ENCODE measurements at regions not wholly inside any gene's neighbourhood (a gene's known extent, or its start where the extent isn't known, plus 50 kb on each side); places are given as distances from the start of the nearest gene placed in this dataset.

GRCh38 chr20:20869161-20869775 lies 156.8 kb upstream of the RALGAPA2 start:
- no peak overlapping the region for H3K4me3 ChIP-seq
- H3K27me3 ChIP-seq (replicated peaks): no peaks in the 10 kb centered on the region; the same call in 1 of the 2 replicates
- no peak overlapping the region for H3K27ac ChIP-seq
- H3K4me1 ChIP-seq (replicated peaks): no peaks in the 10 kb centered on the region
- DNase-seq (ENCODE audit: low read depth in 1 of 2, low spot score in 2 of 2): no peak
- no peaks in the 10 kb centered on the region for H3K9me3 ChIP-seq (replicated peaks)
- no peaks in the 10 kb centered on the region for H3K36me3 ChIP-seq

- DNase-seq (ENCODE audit: low read depth in 1 of 2, low spot score in 2 of 2): no peak
- Histone ChIP-seq H3K4me3 (no peak overlapping the region), H3K27me3 (replicated peaks) (no peaks in the 10 kb centered on the region), H3K9me3 (replicated peaks) (no peaks in the 10 kb centered on the region), H3K36me3 (no peaks in the 10 kb centered on the region), H3K4me1 (replicated peaks) (no peaks in the 10 kb centered on the region), H3K27ac (no peak overlapping the region)
Observed at GRCh38 chr20:20864351-20865096, 152.1 kb upstream of the RALGAPA2 start.

- Histone ChIP-seq H3K36me3 (no peaks in the 10 kb centered on the region), H3K27ac (no peak overlapping the region), H3K9me3 (replicated peaks) (no peaks in the 10 kb centered on the region), H3K4me3 (no peak overlapping the region), H3K27me3 (replicated peaks) (no peaks in the 10 kb centered on the region), H3K4me1 (replicated peaks) (no peaks in the 10 kb centered on the region)
- peak; percentile 59 to 88 for DNase-seq (ENCODE audit: low read depth in 1 of 2, low spot score in 2 of 2)
Observed at GRCh38 chr20:20860078-20860806, 147.8 kb upstream of the RALGAPA2 start.

- H3K4me3 ChIP-seq: no peak overlapping the region
- H3K9me3 ChIP-seq (replicated peaks): no peaks in the 10 kb centered on the region
- no peak for DNase-seq (ENCODE audit: low read depth in 1 of 2, low spot score in 2 of 2)
- H3K36me3 ChIP-seq: no peaks in the 10 kb centered on the region
- H3K4me1 ChIP-seq (replicated peaks): no peaks in the 10 kb centered on the region
- H3K27ac ChIP-seq: no peak overlapping the region
- H3K27me3 ChIP-seq (replicated peaks): no peaks in the 10 kb centered on the region
Observed at GRCh38 chr20:20859510-20859909, 147.1 kb upstream of the RALGAPA2 start.

- Histone ChIP-seq H3K27me3 (replicated peaks) (no peaks in the 10 kb centered on the region), H3K27ac (no peak overlapping the region), H3K9me3 (replicated peaks) (no peaks in the 10 kb centered on the region), H3K4me1 (replicated peaks) (no peaks in the 10 kb centered on the region), H3K4me3 (no peak overlapping the region), H3K36me3 (no peaks in the 10 kb centered on the region)
- no peak for DNase-seq (ENCODE audit: low read depth in 1 of 2, low spot score in 2 of 2)
Observed at GRCh38 chr20:20856956-20857355, 144.5 kb upstream of the RALGAPA2 start.

GRCh38 chr20:20856306-20856705 lies 143.9 kb upstream of the RALGAPA2 start:
- no peak for DNase-seq (ENCODE audit: low read depth in 1 of 2, low spot score in 2 of 2)
- Histone ChIP-seq H3K9me3 (replicated peaks) (no peaks in the 10 kb centered on the region), H3K27ac (no peak overlapping the region), H3K4me1 (replicated peaks) (no peaks in the 10 kb centered on the region), H3K27me3 (replicated peaks) (no peaks in the 10 kb centered on the region), H3K4me3 (no peak overlapping the region), H3K36me3 (no peaks in the 10 kb centered on the region)

- Histone ChIP-seq H3K4me1 (replicated peaks) (no peaks in the 10 kb centered on the region), H3K27me3 (replicated peaks) (no peaks in the 10 kb centered on the region), H3K4me3 (no peak overlapping the region), H3K9me3 (replicated peaks) (no peaks in the 10 kb centered on the region), H3K36me3 (no peaks in the 10 kb centered on the region), H3K27ac (no peak overlapping the region)
- DNase-seq (ENCODE audit: low read depth in 1 of 2, low spot score in 2 of 2): no peak
Observed at GRCh38 chr20:20851385-20851784, 138.9 kb upstream of the RALGAPA2 start.

GRCh38 chr20:20850407-20850806 lies 138.0 kb upstream of the RALGAPA2 start:
- Histone ChIP-seq H3K4me1 (replicated peaks) (no peaks in the 10 kb centered on the region), H3K9me3 (replicated peaks) (no peaks in the 10 kb centered on the region), H3K36me3 (no peaks in the 10 kb centered on the region), H3K4me3 (no peak overlapping the region), H3K27ac (no peak overlapping the region), H3K27me3 (replicated peaks) (no peaks in the 10 kb centered on the region)
- DNase-seq (ENCODE audit: low read depth in 1 of 2, low spot score in 2 of 2): no peak

GRCh38 chr20:20849161-20849560 lies 136.7 kb upstream of the RALGAPA2 start:
- Histone ChIP-seq H3K4me1 (replicated peaks) (no peaks in the 10 kb centered on the region), H3K9me3 (replicated peaks) (no peaks in the 10 kb centered on the region), H3K4me3 (no peak overlapping the region), H3K27ac (no peak overlapping the region), H3K36me3 (no peaks in the 10 kb centered on the region), H3K27me3 (replicated peaks) (no peaks in the 10 kb centered on the region)
- DNase-seq (ENCODE audit: low read depth in 1 of 2, low spot score in 2 of 2): no peak

- no peak for DNase-seq (ENCODE audit: low read depth in 1 of 2, low spot score in 2 of 2)
Observed at GRCh38 chr20:20847814-20848213, 135.4 kb upstream of the RALGAPA2 start.

GRCh38 chr20:20843982-20844381 lies 131.5 kb upstream of the RALGAPA2 start:
- Histone ChIP-seq H3K4me1 (replicated peaks) (no peaks in the 10 kb centered on the region), H3K4me3 (no peak overlapping the region), H3K36me3 (no peaks in the 10 kb centered on the region), H3K9me3 (replicated peaks) (no peaks in the 10 kb centered on the region), H3K27me3 (replicated peaks) (no peaks in the 10 kb centered on the region), H3K27ac (no peak overlapping the region)
- DNase-seq (ENCODE audit: low read depth in 1 of 2, low spot score in 2 of 2): no peak

More at GRCh38 chr20:20847814-20848213, 135.4 kb upstream of the RALGAPA2 start:
- Histone ChIP-seq H3K4me1 (replicated peaks) (no peaks in the 10 kb centered on the region), H3K27ac (no peak overlapping the region), H3K36me3 (no peaks in the 10 kb centered on the region), H3K4me3 (no peak overlapping the region), H3K9me3 (replicated peaks) (no peaks in the 10 kb centered on the region), H3K27me3 (replicated peaks) (no peaks in the 10 kb centered on the region)

- Histone ChIP-seq H3K4me1 (replicated peaks) (no peaks in the 10 kb centered on the region), H3K9me3 (replicated peaks) (no peaks in the 10 kb centered on the region), H3K27me3 (replicated peaks) (no peaks in the 10 kb centered on the region; the same call in 1 of the 2 replicates), H3K36me3 (no peaks in the 10 kb centered on the region), H3K4me3 (no peak overlapping the region), H3K27ac (no peak overlapping the region)
- no peak for DNase-seq (ENCODE audit: low read depth in 1 of 2, low spot score in 2 of 2)
Observed at GRCh38 chr20:20839771-20840170, 127.3 kb upstream of the RALGAPA2 start.

- no peak overlapping the region for H3K4me3 ChIP-seq
- no peaks in the 10 kb centered on the region for H3K9me3 ChIP-seq (replicated peaks)
- H3K27me3 ChIP-seq (replicated peaks): no peaks in the 10 kb centered on the region; the same call in 1 of the 2 replicates
- no peaks in the 10 kb centered on the region for H3K36me3 ChIP-seq
- H3K4me1 ChIP-seq (replicated peaks): no peaks in the 10 kb centered on the region
- H3K27ac ChIP-seq: no peak overlapping the region
- no peak for DNase-seq (ENCODE audit: low read depth in 1 of 2, low spot score in 2 of 2)
Observed at GRCh38 chr20:20837574-20838021, 125.2 kb upstream of the RALGAPA2 start.

- DNase-seq (ENCODE audit: low read depth in 1 of 2, low spot score in 2 of 2): no peak
- H3K9me3 ChIP-seq (replicated peaks): no peaks in the 10 kb centered on the region
- no peaks in the 10 kb centered on the region for H3K36me3 ChIP-seq
- H3K4me3 ChIP-seq: no peak overlapping the region
- no peak overlapping the region for H3K27ac ChIP-seq
- H3K27me3 ChIP-seq (replicated peaks): no peaks in the 10 kb centered on the region; the same call in 1 of the 2 replicates
- no peaks in the 10 kb centered on the region for H3K4me1 ChIP-seq (replicated peaks)
Observed at GRCh38 chr20:20836836-20837235, 124.4 kb upstream of the RALGAPA2 start.

Measured in SJSA1 (cell line).